ENCODE measurements at regions not wholly inside any gene's neighbourhood (a gene's known extent, or its start where the extent isn't known, plus 50 kb on each side); places are given as distances from the start of the nearest gene placed in this dataset.
A peak's percentile ranks its signal among the peaks of the same experiment; 100 is the strongest.

DNA sequence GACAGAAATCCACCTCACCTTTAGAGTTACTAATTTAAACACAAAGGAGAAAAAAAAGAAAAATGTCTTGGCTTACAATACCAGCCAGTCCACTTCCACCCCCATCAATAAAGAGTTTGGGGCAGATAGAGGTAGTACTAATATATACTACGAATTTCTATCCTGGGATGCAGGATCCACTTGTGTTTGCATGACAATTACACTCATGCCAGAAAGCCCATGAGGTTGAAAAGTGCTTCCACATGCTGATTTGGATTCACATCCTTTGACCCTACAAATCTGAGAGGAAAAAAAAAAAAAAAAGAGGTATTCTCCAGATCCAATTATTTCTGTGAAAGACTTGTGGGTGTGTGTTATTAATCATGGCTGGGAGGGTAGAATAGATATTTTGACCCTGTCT is 335.2 kb downstream of the SLITRK1 start:
- no peaks in the 10 kb centered on the region for H3K9me3 ChIP-seq (ENCODE audit: low read length)
- no peaks in the 10 kb centered on the region for H3K27me3 ChIP-seq (ENCODE audit: low read length)
- no peaks in the 10 kb centered on the region for H3K79me2 ChIP-seq (ENCODE audit: low read length)
- no peaks in the 10 kb centered on the region for H3F3A ChIP-seq (ENCODE audit: low read length, unreplicated experiment)
- no peak overlapping the region for H3K27ac ChIP-seq (ENCODE audit: low read length)
- no peak overlapping the region for H2AFZ ChIP-seq (ENCODE audit: low read length)
- CTCF ChIA-PET, result no interaction called here
- TF ChIP-seq, protein P1, sequence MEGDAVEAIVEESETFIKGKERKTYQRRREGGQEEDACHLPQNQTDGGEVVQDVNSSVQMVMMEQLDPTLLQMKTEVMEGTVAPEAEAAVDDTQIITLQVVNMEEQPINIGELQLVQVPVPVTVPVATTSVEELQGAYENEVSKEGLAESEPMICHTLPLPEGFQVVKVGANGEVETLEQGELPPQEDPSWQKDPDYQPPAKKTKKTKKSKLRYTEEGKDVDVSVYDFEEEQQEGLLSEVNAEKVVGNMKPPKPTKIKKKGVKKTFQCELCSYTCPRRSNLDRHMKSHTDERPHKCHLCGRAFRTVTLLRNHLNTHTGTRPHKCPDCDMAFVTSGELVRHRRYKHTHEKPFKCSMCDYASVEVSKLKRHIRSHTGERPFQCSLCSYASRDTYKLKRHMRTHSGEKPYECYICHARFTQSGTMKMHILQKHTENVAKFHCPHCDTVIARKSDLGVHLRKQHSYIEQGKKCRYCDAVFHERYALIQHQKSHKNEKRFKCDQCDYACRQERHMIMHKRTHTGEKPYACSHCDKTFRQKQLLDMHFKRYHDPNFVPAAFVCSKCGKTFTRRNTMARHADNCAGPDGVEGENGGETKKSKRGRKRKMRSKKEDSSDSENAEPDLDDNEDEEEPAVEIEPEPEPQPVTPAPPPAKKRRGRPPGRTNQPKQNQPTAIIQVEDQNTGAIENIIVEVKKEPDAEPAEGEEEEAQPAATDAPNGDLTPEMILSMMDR (conservative IDR thresholded peaks at IDR 0.05; ENCODE audit: low read depth, low read length), result no peak
- no peak for TF ChIP-seq EZH2 (IDR thresholded peaks at IDR 0.05; ENCODE audit: low read length, unreplicated experiment)
- no peak for TF ChIP-seq EZH2phosphoT487 (IDR thresholded peaks at IDR 0.05; ENCODE audit: borderline replicate concordance, low read length)
- DNase-seq (no peak), ATAC-seq (no peak)
- POLR2A ChIA-PET (ENCODE audit: unreplicated experiment), result no interaction called here
- H3K9me2 ChIP-seq (replicated peaks; ENCODE audit: low read length), result no peaks in the 10 kb centered on the region
- BruUV-seq (replicated peaks), result no TSS peak
- H3K4me3 ChIP-seq (ENCODE audit: low read length), result no peak overlapping the region
- no peaks in the 10 kb centered on the region for H3K4me1 ChIP-seq (ENCODE audit: insufficient read depth, low read length)
- no peaks in the 10 kb centered on the region for H3K36me3 ChIP-seq (ENCODE audit: low read depth, low read length)
- H4K20me1 ChIP-seq (ENCODE audit: low read length), result no peaks in the 10 kb centered on the region
- H3K4me2 ChIP-seq (ENCODE audit: low read length), result no peak overlapping the region
- intact Hi-C loops (cut with micrococcal nuclease), result no loop called here
- H3K9ac ChIP-seq (ENCODE audit: low read length), result no peak overlapping the region

DNA sequence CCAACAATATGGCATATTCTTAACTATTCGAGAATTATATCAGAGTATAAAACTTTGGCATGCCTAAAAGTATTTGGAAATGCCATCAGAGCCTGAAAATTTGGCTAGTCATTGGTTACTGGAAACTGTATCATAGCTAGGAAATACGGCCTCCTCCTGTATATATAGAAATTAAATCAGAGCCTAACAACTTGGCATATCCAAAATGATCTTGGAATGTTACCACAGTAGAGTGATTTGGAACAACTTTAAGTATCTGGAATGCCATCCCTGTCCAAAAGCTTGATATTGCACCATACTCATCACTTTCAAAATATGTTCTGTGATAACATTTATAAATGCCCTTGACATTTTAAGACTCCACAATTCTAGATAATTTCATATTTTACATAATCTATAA is 335.8 kb downstream of the SLITRK1 start:
- H2AFZ ChIP-seq (ENCODE audit: low read length), result no peak overlapping the region
- H3K4me2 ChIP-seq (ENCODE audit: low read length), result no peak overlapping the region
- no peaks in the 10 kb centered on the region for H3K9me2 ChIP-seq (replicated peaks; ENCODE audit: low read length)
- no peaks in the 10 kb centered on the region for H4K20me1 ChIP-seq (ENCODE audit: low read length)
- intact Hi-C loops (cut with micrococcal nuclease), result no loop called here
- DNase-seq, result no peak
- H3K4me1 ChIP-seq (ENCODE audit: insufficient read depth, low read length), result no peaks in the 10 kb centered on the region
- BruUV-seq (replicated peaks), result no TSS peak
- CTCF ChIA-PET, result no interaction called here
- H3K9me3 ChIP-seq (ENCODE audit: low read length), result no peaks in the 10 kb centered on the region
- POLR2A ChIA-PET (ENCODE audit: unreplicated experiment), result no interaction called here
- TF ChIP-seq EZH2phosphoT487 (IDR thresholded peaks at IDR 0.05; ENCODE audit: borderline replicate concordance, low read length), result no peak
- H3K9ac ChIP-seq (ENCODE audit: low read length), result no peak overlapping the region
- no peaks in the 10 kb centered on the region for H3F3A ChIP-seq (ENCODE audit: low read length, unreplicated experiment)
- no peaks in the 10 kb centered on the region for H3K36me3 ChIP-seq (ENCODE audit: low read depth, low read length)
- H3K27me3 ChIP-seq (ENCODE audit: low read length), result no peaks in the 10 kb centered on the region
- H3K4me3 ChIP-seq (ENCODE audit: low read length), result no peak overlapping the region
- no peak for ATAC-seq
- H3K27ac ChIP-seq (ENCODE audit: low read length), result no peak overlapping the region
- H3K79me2 ChIP-seq (ENCODE audit: low read length), result no peaks in the 10 kb centered on the region

DNA sequence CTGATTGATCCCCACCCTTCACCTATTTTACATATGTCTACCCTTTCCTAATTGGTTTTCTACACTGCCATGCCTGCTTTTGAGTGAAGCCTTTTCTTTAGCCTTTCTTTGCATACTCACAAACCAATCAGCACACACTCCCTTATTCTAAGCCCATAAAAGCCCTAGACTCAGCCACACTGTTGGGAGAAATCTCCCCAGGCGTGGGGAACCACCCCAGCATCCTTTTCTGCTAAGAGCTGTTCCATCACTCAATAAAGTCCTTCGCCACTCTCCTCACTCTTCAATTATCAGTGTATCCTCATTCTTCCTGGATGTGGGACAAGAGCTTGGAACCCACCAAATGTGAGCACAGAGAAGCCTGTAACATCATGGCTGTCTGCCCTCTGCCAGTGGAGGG is 343.6 kb downstream of the SLITRK1 start:
- H2AFZ ChIP-seq (ENCODE audit: low read length), result no peak overlapping the region
- TF ChIP-seq EZH2 (IDR thresholded peaks at IDR 0.05; ENCODE audit: low read length, unreplicated experiment), result no peak
- POLR2A ChIA-PET (ENCODE audit: unreplicated experiment), result no interaction called here
- no peaks in the 10 kb centered on the region for H3K27me3 ChIP-seq (ENCODE audit: low read length)
- DNase-seq (no peak), ATAC-seq (no peak)
- no peaks in the 10 kb centered on the region for H3K36me3 ChIP-seq (ENCODE audit: low read depth, low read length)
- no TSS peak for BruUV-seq (replicated peaks)
- H4K20me1 ChIP-seq (ENCODE audit: low read length), result no peaks in the 10 kb centered on the region
- intact Hi-C loops (cut with micrococcal nuclease), result no loop called here
- H3K9me2 ChIP-seq (replicated peaks; ENCODE audit: low read length), result no peaks in the 10 kb centered on the region
- no peaks in the 10 kb centered on the region for H3K4me1 ChIP-seq (ENCODE audit: insufficient read depth, low read length)
- H3K4me2 ChIP-seq (ENCODE audit: low read length), result no peak overlapping the region
- H3K4me3 ChIP-seq (ENCODE audit: low read length), result no peak overlapping the region
- H3K79me2 ChIP-seq (ENCODE audit: low read length), result no peaks in the 10 kb centered on the region
- H3K9me3 ChIP-seq (ENCODE audit: low read length), result no peaks in the 10 kb centered on the region
- no peaks in the 10 kb centered on the region for H3F3A ChIP-seq (ENCODE audit: low read length, unreplicated experiment)
- H3K9ac ChIP-seq (ENCODE audit: low read length), result no peak overlapping the region
- CTCF ChIA-PET, result no interaction called here
- no peak overlapping the region for H3K27ac ChIP-seq (ENCODE audit: low read length)

DNA sequence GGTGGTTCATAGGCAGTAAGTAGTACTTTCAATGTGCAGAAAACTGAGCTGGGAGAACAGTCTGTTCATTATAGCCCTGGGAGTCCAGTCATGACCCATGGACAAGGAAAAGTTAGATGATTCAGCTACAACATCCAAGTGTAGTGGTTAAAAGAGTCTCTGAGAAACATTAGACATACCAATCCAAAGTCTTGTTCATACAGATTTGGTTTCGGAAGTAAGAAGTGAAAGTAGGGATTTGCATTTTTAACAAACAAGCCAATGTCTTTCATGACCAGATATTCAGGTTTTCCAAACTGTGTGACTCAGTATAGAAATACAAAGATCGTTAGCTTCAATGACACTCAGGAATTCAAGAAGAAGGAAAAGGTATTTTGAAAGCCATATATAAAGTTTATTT is 345.3 kb downstream of the SLITRK1 start:
- H2AFZ ChIP-seq (ENCODE audit: low read length), result no peak overlapping the region
- H3K4me2 ChIP-seq (ENCODE audit: low read length), result no peak overlapping the region
- POLR2A ChIA-PET (ENCODE audit: unreplicated experiment), result no interaction called here

More for the DNA sequence above, 345.3 kb downstream of the SLITRK1 start:
- TF ChIP-seq, protein P1 (conservative IDR thresholded peaks at IDR 0.05; ENCODE audit: low read depth, low read length), result no peak
- TF ChIP-seq EZH2phosphoT487 (IDR thresholded peaks at IDR 0.05; ENCODE audit: borderline replicate concordance, low read length) (no peak), EZH2 (IDR thresholded peaks at IDR 0.05; ENCODE audit: low read length, unreplicated experiment) (no peak)
- intact Hi-C loops (cut with micrococcal nuclease), result no loop called here
- no peak overlapping the region for H3K9ac ChIP-seq (ENCODE audit: low read length)
- no peaks in the 10 kb centered on the region for H3K9me3 ChIP-seq (ENCODE audit: low read length)
- no peaks in the 10 kb centered on the region for H3K36me3 ChIP-seq (ENCODE audit: low read depth, low read length)
- no peaks in the 10 kb centered on the region for H3K27me3 ChIP-seq (ENCODE audit: low read length)
- H3K4me3 ChIP-seq (ENCODE audit: low read length), result no peak overlapping the region
- ATAC-seq (no peak), DNase-seq (peak; percentile 19)
- no peaks in the 10 kb centered on the region for H3F3A ChIP-seq (ENCODE audit: low read length, unreplicated experiment)
- BruUV-seq (replicated peaks), result no TSS peak
- H3K4me1 ChIP-seq (ENCODE audit: insufficient read depth, low read length), result no peaks in the 10 kb centered on the region
- CTCF ChIA-PET, result interaction anchor here (0.5 kb wide), 1 partner anchor 199 kb away, joined by 3 read pairs; no protein-coding TSS in a partner anchor
- no peaks in the 10 kb centered on the region for H3K9me2 ChIP-seq (replicated peaks; ENCODE audit: low read length)
- H4K20me1 ChIP-seq (ENCODE audit: low read length), result no peaks in the 10 kb centered on the region
- H3K27ac ChIP-seq (ENCODE audit: low read length), result no peak overlapping the region
- no peaks in the 10 kb centered on the region for H3K79me2 ChIP-seq (ENCODE audit: low read length)
